GM12873 (cell line): ENCODE measurements at regions not wholly inside any gene's neighbourhood (a gene's known extent, or its start where the extent isn't known, plus 50 kb on each side); places are given as distances from the start of the nearest gene placed in this dataset.

Source experiments
- TF ChIP-seq, protein P1 (sequence below): IDR thresholded peaks from 2 replicates; pipeline ENCODE4 v1.5.1; 2012; ENCODE audit warnings: low read depth, mild to moderate bottlenecking, moderate library complexity, low read length, control low read depth; ENCODE audit not compliant: insufficient read depth; ENCODE audit errors: missing control alignments

DNA sequence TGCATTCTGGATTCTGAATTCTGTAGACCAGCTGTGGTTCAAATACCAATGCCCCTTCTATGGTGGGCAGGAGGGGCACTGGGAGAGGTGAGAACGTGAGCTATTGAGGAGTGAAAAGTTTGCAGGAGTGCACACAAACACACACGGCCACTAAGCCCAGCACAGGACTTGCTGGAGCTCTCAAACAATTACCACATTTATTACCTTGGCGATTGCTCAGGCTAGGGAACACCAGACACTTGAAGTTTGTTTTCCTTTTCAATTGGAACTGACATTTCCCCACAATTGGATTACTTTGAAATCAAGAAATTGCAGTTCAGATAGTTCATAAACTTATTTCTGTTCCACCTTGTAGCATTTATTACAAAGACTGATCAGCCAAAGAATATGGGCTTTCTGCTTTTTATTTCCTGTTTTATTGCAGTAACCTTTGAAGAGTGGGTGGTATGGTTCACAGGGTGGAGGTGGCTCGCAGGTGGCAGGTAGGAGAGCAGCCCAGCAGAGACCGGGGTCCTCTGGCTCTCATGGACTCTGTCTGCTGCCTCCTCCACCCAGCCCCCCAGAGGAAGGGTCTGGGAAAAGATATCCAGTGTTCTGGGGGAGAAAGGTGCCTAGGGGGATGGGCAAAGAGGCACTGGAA is 429.8 kb upstream of the CCDC196 start:
- TF ChIP-seq, protein P1, sequence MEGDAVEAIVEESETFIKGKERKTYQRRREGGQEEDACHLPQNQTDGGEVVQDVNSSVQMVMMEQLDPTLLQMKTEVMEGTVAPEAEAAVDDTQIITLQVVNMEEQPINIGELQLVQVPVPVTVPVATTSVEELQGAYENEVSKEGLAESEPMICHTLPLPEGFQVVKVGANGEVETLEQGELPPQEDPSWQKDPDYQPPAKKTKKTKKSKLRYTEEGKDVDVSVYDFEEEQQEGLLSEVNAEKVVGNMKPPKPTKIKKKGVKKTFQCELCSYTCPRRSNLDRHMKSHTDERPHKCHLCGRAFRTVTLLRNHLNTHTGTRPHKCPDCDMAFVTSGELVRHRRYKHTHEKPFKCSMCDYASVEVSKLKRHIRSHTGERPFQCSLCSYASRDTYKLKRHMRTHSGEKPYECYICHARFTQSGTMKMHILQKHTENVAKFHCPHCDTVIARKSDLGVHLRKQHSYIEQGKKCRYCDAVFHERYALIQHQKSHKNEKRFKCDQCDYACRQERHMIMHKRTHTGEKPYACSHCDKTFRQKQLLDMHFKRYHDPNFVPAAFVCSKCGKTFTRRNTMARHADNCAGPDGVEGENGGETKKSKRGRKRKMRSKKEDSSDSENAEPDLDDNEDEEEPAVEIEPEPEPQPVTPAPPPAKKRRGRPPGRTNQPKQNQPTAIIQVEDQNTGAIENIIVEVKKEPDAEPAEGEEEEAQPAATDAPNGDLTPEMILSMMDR: no peak

DNA sequence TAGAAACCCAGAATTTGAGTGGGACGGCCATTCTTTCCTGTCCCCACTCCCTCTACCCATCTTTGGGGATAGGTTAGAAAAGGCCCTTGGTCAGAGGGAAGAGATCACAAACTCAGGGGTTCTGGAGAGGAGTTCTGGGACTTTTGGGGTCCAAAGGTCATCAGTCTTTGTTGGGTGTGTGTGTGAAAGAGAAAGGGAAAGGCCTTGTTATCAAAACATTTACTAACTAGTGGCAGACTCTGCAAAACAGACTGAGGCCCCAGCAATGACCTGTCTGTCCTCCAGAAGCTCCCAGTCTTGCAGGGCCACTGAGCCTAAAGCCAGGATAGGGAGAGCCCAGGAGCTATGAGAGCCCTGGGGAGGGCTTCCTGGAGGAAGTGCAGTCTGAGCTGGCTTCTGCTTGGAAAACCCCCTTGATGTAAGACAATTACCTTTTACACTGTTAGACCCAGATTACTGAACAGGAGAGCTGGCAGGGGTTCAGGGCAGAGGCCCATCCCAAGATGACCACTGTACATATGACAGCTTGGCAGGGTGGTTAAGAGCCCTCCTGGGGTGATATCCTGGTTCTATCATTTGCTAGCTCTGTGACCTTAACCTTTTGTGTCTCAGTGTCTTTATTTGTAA is 429.1 kb upstream of the CCDC196 start:
- TF ChIP-seq, protein P1: no peak

DNA sequence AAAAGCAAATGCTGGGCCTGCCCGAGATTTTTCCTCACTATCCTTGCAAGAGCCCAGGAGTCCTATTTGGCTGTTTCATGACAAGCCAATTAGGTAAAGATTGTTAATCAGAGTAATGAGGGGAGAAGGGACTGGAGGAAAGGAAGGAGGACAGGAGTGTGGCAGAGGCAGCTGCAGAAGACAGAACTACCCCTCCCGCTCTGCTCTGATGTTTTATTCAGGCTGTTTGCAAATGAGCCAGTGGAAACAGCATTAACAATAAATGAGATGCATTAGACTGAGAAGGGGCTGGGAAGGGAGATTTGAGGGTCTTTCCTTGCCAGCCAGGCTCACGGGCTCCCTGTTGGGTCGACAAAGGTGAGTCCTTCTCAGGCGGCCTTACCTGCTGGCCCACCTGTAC is 421.0 kb upstream of the CCDC196 start:
- TF ChIP-seq, protein P1: no peak

DNA sequence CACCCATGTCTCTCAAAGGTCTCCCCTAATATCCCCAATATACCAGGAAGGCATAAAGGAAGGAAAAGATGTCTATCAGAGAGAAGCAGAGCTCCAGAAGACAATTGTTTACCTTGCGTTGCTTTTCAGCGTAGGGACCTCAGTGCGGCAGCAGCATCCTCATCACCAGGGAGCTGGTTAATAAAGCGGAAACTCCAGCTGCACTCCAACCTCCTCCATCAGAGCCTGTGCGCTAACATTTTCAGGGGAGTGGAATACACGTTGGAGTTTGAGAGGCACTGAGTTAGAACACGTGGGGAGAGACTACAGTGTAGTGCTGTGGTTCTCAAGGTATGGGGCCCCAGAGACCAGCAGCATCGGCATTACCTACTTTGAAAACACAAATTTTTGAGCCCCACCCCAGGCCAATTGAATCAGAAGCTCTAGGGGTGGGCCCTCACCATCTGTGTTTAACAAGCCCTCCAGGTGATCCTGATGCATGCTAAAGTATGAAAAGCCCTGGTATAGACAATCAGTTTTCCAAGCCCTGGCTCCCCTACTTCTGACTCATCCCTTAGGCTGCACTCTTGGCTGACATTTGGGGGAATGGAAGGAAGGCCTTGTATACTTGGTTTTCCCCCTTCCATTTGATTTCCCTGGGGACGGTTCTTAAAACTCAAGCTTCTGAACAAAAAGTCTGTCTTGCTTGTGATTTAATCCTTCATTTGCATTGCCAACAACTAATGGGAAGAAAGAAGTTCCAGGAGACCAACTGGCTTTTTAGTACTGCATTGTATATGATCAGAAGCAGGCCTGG is 419.0 kb upstream of the CCDC196 start:
- TF ChIP-seq, protein P1: no peak

DNA sequence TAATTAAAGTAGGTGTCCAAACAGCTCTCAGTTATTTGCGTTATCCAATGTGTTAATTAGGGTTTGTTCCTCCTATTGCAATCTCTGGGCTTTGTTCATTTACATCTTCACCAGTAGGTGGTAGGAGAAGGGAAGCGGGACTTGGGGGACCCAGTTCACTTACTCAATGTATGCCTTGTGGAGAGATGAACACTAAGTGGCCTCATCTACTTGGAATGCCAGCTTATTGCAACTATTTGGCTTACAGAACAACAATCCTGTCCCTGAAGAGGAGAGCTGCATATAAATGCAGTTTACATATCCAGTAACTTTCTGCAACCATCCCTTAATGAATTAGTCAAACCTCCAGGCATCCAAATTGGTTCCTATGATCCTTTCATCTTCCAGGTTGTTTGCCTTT is 417.1 kb upstream of the CCDC196 start:
- TF ChIP-seq, protein P1: no peak

DNA sequence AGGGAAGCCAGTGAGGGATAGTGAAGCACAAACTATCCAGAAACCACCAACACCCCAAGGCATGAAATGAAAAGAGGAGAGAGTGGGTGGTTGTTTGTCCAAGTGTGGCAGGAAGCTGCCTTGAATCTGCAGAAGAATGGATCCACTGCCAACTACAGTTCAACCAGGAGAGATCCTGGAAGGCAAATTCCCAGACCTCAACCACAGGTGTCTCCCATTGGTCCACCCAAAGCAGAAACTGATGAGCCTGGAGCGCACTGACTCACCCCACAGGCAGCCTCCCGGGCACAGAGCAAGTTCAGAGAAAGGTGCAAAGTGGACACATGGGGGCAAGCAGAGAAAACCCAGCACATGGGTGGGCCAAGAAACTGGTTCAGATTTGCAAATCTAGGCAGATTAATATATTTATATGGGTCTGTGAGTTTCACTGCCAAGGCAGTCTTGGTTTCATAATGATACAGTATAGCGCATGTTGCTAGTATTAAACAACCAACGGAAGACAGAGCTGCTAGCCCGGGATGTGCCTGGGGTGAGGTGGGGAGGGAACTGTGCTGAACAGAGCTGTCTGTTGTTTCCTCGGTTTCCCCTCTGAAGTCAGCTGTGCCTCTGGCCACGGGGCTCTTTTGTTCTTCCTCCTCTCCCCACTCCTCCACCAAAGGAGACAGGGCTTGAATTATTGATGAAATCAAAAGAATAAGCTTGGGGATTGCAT is 416.2 kb upstream of the CCDC196 start:
- TF ChIP-seq, protein P1: no peak
